ENCODE measurements at regions not wholly inside any gene's neighbourhood (a gene's known extent, or its start where the extent isn't known, plus 50 kb on each side); places are given as distances from the start of the nearest gene placed in this dataset.

DNA sequence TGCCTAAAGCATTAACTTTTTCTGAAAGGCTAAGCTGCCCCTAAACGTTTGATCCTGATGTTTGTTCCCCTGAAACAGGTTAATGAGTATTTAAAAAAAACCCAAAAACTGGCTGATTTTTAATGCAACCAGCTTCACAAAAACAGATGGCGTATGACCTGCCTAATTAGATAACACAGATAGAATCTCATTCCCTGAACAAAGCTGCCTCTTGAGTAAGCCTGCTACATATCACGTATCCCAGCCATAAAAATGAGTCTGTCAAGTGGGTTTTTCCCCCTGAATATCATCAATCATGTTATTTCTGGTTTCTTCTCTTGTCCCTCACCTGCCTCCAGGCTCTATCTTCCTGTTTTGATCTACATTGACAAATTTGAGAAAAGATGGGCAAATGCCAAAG, 154.2 kb upstream of the FAM9B start:
- peaks cover 7% of the 10 kb centered on the region for H3K27me3 Mint-ChIP-seq
- no peak overlapping the region for H3K27ac Mint-ChIP-seq
- H2AFZ ChIP-seq (ENCODE audit: insufficient read depth, low read depth, low read length, poor library complexity, severe bottlenecking) = no peak overlapping the region

DNA sequence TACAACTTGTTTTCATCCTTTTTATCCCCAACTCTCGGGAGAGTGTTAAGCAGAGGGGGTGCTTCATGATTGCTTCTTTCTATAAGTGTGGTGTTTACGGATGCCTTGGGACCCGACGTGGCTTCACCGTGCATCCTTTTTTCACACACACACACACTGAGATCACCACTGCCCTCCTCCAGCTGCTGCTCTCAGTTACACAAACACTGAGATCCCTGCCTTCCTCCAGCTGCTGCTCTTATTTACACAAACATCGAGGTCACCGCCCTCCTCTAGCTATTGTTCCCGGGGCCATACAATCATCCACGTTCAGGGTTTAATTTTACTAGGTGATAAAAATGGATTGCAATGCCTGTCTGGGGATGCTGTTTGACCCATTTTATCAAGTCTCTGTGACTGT, 155.4 kb upstream of the FAM9B start:
- no peaks in the 10 kb centered on the region for H3K4me1 Mint-ChIP-seq
- no peak overlapping the region for H3K4me3 Mint-ChIP-seq
- Histone ChIP-seq H3K4me2 (replicated peaks; ENCODE audit: low read depth, low read length, poor library complexity, severe bottlenecking) (no peak overlapping the region), H3K79me2 (ENCODE audit: control insufficient read depth, insufficient read depth, low read length) (no peaks in the 10 kb centered on the region), H3K9me3 (ENCODE audit: control extremely low read depth in 1 of 3, control insufficient read depth in 2 of 3, insufficient read depth in 1 of 3, low read length in 2 of 3) (no peaks in the 10 kb centered on the region), H3K4me1 (ENCODE audit: control insufficient read depth in 2 of 2, insufficient read depth in 2 of 2, low read length in 2 of 2) (no peaks in the 10 kb centered on the region), H2AFZ (ENCODE audit: insufficient read depth, low read depth, low read length, poor library complexity, severe bottlenecking) (no peak overlapping the region), H4K20me1 (ENCODE audit: control insufficient read depth, insufficient read depth, low read length, poor library complexity, severe bottlenecking) (no peaks in the 10 kb centered on the region), H3K27ac (ENCODE audit: low read length in 2 of 2) (no peak overlapping the region), H3K4me3 (ENCODE audit: control extremely low read depth in 1 of 5, extremely low read depth in 1 of 5, insufficient read depth in 1 of 5, low read depth in 2 of 5, low read length in 4 of 5) (no peak overlapping the region), H3K9ac (ENCODE audit: low read length) (no peak overlapping the region), H3K36me3 (replicated peaks in 1 of 2; ENCODE audit: control extremely low read depth in 1 of 2, control insufficient read depth in 1 of 2, extremely low read depth in 1 of 2, insufficient read depth in 2 of 2, low read length in 1 of 2) (no peaks in the 10 kb centered on the region), H3K27me3 (replicated peaks in 1 of 4; ENCODE audit: control extremely low read depth in 1 of 4, control insufficient read depth in 3 of 4, insufficient read depth in 4 of 4, low read length in 3 of 4) (peaks cover 0 to 4% (median 0%) of the 10 kb centered on the region in 4 experiments)
- H3K27ac Mint-ChIP-seq = no peak overlapping the region
- WGBS (ENCODE audit: insufficient coverage) = no CpG with 5 or more reads among the region's 9 CpGs
- ChIA-PET CTCF (no interaction called here), POLR2A (no interaction called here)
- no peaks in the 10 kb centered on the region for H3K9me3 Mint-ChIP-seq (ENCODE audit: insufficient read depth)
- H3K27me3 Mint-ChIP-seq = peaks cover 7% of the 10 kb centered on the region
- DNase-seq (no peak), ATAC-seq (ENCODE audit: low read depth) (no peak)
- intact Hi-C loops (cut with micrococcal nuclease) = no loop called here
- TF ChIP-seq, protein P1, sequence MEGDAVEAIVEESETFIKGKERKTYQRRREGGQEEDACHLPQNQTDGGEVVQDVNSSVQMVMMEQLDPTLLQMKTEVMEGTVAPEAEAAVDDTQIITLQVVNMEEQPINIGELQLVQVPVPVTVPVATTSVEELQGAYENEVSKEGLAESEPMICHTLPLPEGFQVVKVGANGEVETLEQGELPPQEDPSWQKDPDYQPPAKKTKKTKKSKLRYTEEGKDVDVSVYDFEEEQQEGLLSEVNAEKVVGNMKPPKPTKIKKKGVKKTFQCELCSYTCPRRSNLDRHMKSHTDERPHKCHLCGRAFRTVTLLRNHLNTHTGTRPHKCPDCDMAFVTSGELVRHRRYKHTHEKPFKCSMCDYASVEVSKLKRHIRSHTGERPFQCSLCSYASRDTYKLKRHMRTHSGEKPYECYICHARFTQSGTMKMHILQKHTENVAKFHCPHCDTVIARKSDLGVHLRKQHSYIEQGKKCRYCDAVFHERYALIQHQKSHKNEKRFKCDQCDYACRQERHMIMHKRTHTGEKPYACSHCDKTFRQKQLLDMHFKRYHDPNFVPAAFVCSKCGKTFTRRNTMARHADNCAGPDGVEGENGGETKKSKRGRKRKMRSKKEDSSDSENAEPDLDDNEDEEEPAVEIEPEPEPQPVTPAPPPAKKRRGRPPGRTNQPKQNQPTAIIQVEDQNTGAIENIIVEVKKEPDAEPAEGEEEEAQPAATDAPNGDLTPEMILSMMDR (IDR thresholded peaks at IDR 0.05) = no peak
- no peak for TF ChIP-seq EZH2 (IDR thresholded peaks at IDR 0.05; ENCODE audit: borderline replicate concordance, insufficient read depth, low read depth, low read length, poor library complexity, severe bottlenecking)

More for the DNA sequence above, 154.2 kb upstream of the FAM9B start:
- no peaks in the 10 kb centered on the region for H3K36me3 ChIP-seq (replicated peaks in 1 of 2; ENCODE audit: control extremely low read depth in 1 of 2, control insufficient read depth in 1 of 2, extremely low read depth in 1 of 2, insufficient read depth in 2 of 2, low read length in 1 of 2)
- CTCF ChIA-PET = no interaction called here
- no peaks in the 10 kb centered on the region for H4K20me1 ChIP-seq (ENCODE audit: control insufficient read depth, insufficient read depth, low read length, poor library complexity, severe bottlenecking)
- H3K27me3 ChIP-seq (replicated peaks in 1 of 4; ENCODE audit: control extremely low read depth in 1 of 4, control insufficient read depth in 3 of 4, insufficient read depth in 4 of 4, low read length in 3 of 4) = peaks cover 0 to 4% (median 0%) of the 10 kb centered on the region in 4 experiments
- no peak overlapping the region for H3K4me3 Mint-ChIP-seq
- intact Hi-C loops (cut with micrococcal nuclease) = no loop called here
- no peaks in the 10 kb centered on the region for H3K79me2 ChIP-seq (ENCODE audit: control insufficient read depth, insufficient read depth, low read length)
- no peaks in the 10 kb centered on the region for H3K4me1 ChIP-seq (ENCODE audit: control insufficient read depth in 2 of 2, insufficient read depth in 2 of 2, low read length in 2 of 2)
- POLR2A ChIA-PET = no interaction called here
- H3K4me2 ChIP-seq (replicated peaks; ENCODE audit: low read depth, low read length, poor library complexity, severe bottlenecking) = no peak overlapping the region
- H3K9me3 Mint-ChIP-seq (ENCODE audit: insufficient read depth) = no peaks in the 10 kb centered on the region
- no peak for ATAC-seq (ENCODE audit: low read depth)
- no peaks in the 10 kb centered on the region for H3K4me1 Mint-ChIP-seq
- no CpG with 5 or more reads among the region's 3 CpGs for WGBS (ENCODE audit: insufficient coverage)
- no peak overlapping the region for H3K4me3 ChIP-seq (ENCODE audit: control extremely low read depth in 1 of 5, extremely low read depth in 1 of 5, insufficient read depth in 1 of 5, low read depth in 2 of 5, low read length in 4 of 5)
- TF ChIP-seq, protein P1 (IDR thresholded peaks at IDR 0.05) = no peak
- TF ChIP-seq EZH2 (IDR thresholded peaks at IDR 0.05; ENCODE audit: borderline replicate concordance, insufficient read depth, low read depth, low read length, poor library complexity, severe bottlenecking) = no peak
- DNase-seq = no peak
- no peak overlapping the region for H3K27ac ChIP-seq (ENCODE audit: low read length in 2 of 2)
- no peaks in the 10 kb centered on the region for H3K9me3 ChIP-seq (ENCODE audit: control extremely low read depth in 1 of 3, control insufficient read depth in 2 of 3, insufficient read depth in 1 of 3, low read length in 2 of 3)
- H3K9ac ChIP-seq (ENCODE audit: low read length) = no peak overlapping the region

All from B cell (primary cell).